Renal cortex interstitium (tissue), 11 donors: ENCODE measurements at regions not wholly inside any gene's neighbourhood (a gene's known extent, or its start where the extent isn't known, plus 50 kb on each side); places are given as distances from the start of the nearest gene placed in this dataset.
"Not testable (repeated sequence)": the region's sequence is repeated elsewhere in the genome, so short reads cannot be mapped to it uniquely, and the experiment has no call there.

Experiments
- DNase-seq, 11 donors: peaks; one replicate each; pipeline ENCODE4 v3.0.0-alpha.2; 2013; ENCODE audit warnings: low read depth in 9 of 11, low spot score in 4 of 11; ENCODE audit errors: extremely low read depth in 1 of 11

GRCh38 chr1:149227933-149228665 lies 124.7 kb upstream of the NBPF9 start:
- DNase-seq, result not testable (repeated sequence)

DNA sequence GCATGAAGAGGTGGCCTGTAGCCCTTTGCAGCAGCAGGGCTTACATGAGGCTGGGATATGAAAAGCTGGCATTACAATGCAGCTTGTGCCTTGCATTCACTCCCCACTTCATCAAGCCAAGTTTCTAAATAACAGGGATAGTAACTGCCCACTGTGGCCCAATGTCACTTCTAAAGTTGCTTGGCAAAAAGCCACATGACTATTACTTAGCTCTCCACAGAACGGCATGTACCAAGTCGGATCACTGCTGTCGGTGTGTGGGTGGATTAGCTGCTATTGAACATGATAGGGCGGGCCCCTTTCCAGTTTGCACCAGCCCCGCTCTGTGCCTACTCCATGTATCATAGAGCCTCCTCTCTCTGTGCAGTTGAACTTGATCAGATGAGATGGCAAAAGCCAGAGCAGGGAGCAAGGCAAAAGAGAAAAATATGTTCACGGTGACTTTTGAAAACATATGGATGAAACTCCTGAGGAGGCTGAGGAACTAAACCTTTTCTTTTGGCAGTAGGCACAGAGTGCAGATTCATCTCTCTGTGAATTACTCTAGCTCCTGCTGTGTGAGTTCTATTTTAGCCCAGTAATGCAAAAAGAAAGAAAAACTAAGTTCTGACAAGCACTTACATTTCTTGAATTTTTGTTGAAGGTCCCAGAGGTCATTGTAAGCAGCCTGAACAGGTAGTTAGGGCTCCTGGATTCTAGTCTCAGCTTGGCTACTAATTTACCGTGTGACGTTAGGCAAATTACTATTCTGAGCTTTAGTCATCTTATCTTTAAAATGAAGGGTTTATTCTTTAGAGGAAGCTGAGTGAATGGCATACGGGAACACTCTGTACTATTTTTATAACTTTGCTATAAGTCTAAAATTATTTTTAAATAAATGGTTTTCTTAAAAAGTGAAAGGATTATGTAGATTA lies 125.6 kb upstream of the NBPF9 start:
- DNase-seq, result not testable (repeated sequence)

DNA sequence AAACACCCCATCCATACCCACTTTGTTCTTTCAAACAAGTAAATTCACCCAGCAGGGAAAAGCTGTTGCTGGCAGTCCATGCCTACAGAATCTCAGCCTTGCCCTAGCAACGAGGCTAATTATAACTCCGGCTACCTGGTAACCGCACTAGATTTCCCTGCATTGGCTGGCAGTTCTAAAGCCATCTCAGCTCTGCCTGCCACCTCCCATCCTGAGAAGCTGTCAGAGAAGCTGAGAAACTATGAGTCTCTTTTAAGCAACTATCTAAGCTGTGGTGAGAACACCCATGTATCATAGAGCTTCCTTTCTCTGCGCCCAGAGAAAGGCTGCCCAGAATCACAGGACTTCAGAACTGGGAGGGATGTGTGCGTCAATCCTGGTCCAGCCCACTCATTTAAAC lies 126.5 kb upstream of the NBPF9 start:
- DNase-seq, result not testable (repeated sequence)

GRCh38 chr1:149234926-149235914 lies 131.9 kb upstream of the NBPF9 start:
- not testable (repeated sequence) for DNase-seq

DNA sequence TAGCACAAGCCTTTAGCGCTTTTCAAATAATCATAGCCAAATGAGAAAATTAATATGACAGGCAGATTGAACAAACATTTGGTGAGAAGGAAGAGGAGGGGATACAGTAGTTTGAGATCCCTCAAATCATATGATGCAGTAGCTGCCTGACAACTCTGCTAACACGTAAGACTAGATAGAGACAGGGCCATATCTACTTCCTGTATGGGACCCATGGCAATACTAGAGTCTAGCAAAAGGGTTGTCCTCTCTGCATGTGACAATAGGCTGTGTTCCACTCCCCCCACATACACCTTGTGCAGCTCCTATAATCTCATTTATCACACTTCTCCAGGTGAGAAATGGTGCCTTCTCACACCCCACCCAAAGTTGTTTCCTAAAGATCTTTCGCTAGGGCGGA lies 134.2 kb upstream of the NBPF9 start:
- not testable (repeated sequence) for DNase-seq

- not testable (repeated sequence) for DNase-seq
Observed at GRCh38 chr1:149239897-149240508, 136.7 kb upstream of the NBPF9 start.

DNA sequence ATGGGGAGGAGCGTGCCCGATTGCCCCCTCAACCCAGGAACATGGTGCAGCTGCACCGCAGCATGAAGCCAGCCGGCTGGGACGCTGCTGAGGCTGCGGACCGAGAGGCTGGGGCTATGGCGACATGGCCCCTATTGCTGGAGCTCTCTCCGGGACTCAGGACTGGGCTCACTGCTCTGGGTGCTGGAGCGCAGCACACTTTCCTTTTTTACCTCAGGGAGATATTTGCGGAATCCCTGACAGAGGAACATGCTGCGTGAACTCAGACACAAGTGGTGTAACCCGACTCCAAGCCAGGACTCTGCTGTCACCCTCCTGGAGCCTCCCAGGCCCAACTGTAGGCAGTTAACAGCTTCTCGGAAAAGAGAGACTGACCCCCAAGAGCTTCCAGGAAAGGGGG lies 137.2 kb upstream of the NBPF9 start:
- DNase-seq, result not testable (repeated sequence)

- not testable (repeated sequence) for DNase-seq
Observed at GRCh38 chr1:149241272-149241671, 137.9 kb upstream of the NBPF9 start.

GRCh38 chr1:149243572-149243971 lies 140.2 kb upstream of the NBPF9 start:
- DNase-seq, result not testable (repeated sequence)

DNA sequence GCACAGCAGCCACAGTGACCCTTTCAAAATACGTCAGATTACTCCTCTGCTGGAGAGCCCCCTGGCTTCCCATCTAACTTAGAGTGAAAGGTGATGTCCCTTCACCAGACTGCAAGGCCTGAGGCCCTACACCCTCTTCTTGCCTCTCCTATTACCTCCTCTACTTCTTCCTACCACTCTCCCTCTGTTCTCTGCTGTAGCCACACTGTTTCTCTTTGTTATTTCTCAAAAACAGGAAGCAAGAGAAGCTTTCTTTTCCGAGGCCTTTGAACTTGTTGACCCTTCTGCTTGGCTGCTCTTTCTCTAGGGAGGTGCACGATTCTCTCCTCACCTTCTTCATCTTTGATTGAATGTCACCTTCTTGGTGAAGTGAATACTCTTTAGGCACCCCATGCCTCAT lies 141.3 kb upstream of the NBPF9 start:
- DNase-seq, result not testable (repeated sequence)

GRCh38 chr1:149246212-149246611 lies 142.9 kb upstream of the NBPF9 start:
- DNase-seq, result not testable (repeated sequence)

DNA sequence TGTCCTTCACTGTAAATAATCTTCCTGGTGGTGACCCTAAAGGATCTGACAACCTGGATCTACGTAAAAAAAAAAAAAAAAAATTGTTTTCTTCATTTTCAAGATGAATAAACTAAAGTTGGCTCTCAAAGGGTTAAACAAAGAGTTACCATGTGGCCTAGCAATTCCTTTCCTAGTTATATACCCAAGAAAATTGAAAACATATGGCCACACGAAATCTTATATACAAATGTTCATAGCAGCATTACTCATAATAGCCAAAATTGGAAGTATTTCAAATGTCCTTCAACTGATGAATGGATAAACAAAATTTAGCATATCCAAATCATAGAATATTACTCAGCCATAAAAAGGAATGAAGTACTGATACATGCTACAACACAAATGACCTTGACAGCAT lies 145.3 kb upstream of the NBPF9 start:
- not testable (repeated sequence) for DNase-seq

DNA sequence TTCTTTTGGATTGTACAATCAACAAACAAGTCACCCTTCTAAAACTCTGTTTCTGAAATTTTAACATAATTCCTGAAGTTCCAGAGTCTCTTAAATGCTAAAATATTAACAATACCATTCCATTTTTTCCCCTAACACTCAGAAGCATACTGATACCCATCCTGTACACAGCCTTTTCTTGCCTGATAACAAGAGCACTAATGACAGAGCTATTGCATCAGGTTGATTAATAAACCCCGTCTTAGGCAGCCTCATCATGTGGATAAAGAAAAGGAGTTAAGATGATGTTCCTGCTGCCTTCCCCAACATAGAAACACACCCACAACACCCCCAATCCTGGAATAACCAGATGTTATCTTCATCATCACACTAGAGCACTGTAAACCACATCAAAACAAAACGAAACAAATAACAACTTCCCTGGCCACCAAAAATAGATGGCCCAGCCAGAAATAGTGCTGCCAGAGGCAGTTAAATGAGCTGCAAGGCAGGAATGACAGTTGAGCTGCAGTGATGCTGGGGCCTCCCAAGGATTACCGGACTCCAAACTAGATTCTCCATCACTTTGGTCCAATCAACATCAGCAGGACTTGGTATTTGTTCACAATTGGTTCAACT lies 146.6 kb upstream of the NBPF9 start:
- DNase-seq, result not testable (repeated sequence)

DNA sequence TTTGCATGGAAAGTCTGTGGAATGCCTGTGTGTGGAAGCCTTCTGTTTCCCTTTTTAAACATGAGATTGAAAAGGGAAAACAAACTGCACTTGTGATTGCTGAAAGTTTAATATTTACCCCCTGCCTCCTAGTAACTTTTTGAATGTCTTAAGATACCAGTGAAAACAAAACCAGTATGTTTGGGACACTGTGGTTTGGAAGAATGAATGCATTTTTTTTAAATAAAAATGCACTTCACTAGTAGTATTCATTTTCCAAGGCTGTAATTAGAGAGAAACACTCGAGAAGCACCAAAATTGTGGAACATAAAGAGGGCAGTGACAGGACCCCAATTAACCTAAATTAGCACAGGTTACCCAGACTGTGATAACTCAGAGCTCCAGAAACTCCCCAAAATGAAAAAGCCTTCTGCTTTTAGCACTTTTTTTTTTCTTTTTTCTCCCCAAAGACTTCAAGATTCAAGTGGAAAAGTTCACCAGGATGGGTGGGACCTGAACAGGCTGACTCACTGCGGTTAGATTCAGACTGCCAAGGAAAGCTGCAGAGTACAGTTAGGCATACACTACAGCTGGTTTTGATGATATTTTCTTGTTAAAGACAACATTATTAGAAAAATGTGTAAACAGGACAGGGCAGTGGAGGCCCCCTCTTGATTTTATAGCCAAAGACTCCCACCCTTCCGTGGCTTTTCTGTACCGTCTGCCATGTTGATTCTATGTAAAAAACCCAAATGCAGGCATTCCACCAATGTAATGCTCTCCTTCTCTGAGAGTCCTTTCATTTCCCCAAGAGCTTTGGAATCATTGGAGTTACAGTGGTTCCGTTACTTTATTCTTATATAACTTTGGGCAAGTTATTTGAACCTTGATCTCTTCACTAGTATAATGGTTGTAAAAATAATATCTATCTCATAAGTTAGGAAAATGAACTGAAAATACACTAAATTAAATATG lies 151.8 kb upstream of the NBPF9 start:
- DNase-seq, result not testable (repeated sequence)

DNA sequence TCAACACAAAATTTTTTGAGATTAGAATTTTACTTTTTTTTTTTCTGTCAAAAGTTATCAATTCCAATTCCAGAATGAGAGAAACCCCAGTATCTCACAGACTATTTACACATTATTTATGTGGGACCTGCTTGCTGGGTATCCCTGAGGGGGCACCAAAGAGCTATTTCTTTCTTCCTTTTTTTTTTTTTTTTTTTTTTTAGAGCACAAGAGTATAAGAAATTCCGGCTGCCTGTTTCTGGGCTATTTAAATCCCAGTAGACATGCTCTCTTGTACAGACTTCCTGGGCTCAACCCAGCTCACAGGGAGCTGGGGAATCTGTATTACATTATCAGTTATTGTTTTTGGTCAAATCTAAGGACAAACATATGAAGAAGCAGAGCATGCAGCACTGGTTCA lies 156.9 kb upstream of the NBPF9 start:
- not testable (repeated sequence) for DNase-seq

DNA sequence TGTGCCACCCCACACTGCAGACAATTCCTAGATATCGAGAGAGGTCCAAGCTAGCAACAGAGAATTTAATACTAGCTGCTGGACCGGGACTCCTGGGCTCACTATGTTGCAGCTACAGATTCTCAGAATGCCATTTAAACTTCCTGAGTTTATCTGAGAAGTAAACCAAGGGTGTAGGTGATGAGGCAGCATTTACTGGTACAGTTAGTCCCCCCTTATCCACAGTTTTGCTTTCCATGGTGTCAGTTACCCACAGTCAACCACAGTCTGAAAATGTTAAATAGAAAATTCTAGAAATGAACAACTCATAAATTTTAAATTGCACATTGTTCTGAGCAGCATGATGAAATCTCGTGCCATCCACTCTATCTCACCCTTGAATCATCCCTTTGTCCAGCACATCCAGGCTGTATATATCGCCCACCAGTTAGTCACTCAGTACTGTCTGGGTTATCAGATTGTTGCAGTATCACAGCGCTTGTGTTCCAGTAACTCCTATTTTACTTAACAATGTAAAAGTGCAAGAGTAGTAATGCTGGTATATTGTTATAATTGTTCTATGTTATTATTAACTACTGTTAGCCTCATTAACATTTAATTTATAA lies 157.5 kb upstream of the NBPF9 start:
- DNase-seq, result not testable (repeated sequence)

GRCh38 chr1:149267287-149267686 lies 163.9 kb upstream of the NBPF9 start:
- DNase-seq, result not testable (repeated sequence)
